Skeletal muscle satellite cell (primary cell): ENCODE measurements at regions not wholly inside any gene's neighbourhood (a gene's known extent, or its start where the extent isn't known, plus 50 kb on each side); places are given as distances from the start of the nearest gene placed in this dataset.

Source experiments
- H3K27me3 ChIP-seq: 2 replicates; pipeline ENCODE4 v1.7.0; 2013; ENCODE audit warnings: low read length; ENCODE audit not compliant: control insufficient read depth, insufficient read depth
- H3K36me3 ChIP-seq: 2 replicates; pipeline ENCODE4 v1.7.0; 2013; ENCODE audit warnings: mild to moderate bottlenecking, control low read depth, low read length; ENCODE audit not compliant: insufficient read depth
- H3K4me1 ChIP-seq: 2 replicates; pipeline ENCODE4 v1.7.0; 2013; ENCODE audit warnings: low read length; ENCODE audit not compliant: control insufficient read depth, insufficient read depth
- H3K4me2 ChIP-seq: 2 replicates; pipeline ENCODE4 v1.7.0; 2013; ENCODE audit warnings: mild to moderate bottlenecking, low read length
- H3K4me3 ChIP-seq: 2 replicates; pipeline ENCODE4 v1.7.0; 2013; ENCODE audit warnings: low read length
- H3K9ac ChIP-seq: 2 replicates; pipeline ENCODE4 v1.7.0; 2013; ENCODE audit warnings: mild to moderate bottlenecking, low read depth, low read length, moderate library complexity
- H3K9me3 ChIP-seq: replicated peaks from 2 replicates; pipeline ENCODE4 v1.7.0; 2013; ENCODE audit warnings: mild to moderate bottlenecking, control low read depth, low read length

- no peaks in the 10 kb centered on the region for H3K27me3 ChIP-seq
- H3K4me1 ChIP-seq: peaks cover 16% of the 10 kb centered on the region
- H3K4me2 ChIP-seq: no peak overlapping the region
- H3K9me3 ChIP-seq: no peaks in the 10 kb centered on the region
- H3K4me3 ChIP-seq: no peak overlapping the region
- no peaks in the 10 kb centered on the region for H3K36me3 ChIP-seq
- no peak overlapping the region for H3K9ac ChIP-seq
These were observed 1072.8 kb upstream of the TMEM132C start for GRCh38 chr12:127194176-127194575.

- no peak overlapping the region for H3K9ac ChIP-seq
- no peaks in the 10 kb centered on the region for H3K36me3 ChIP-seq
- H3K4me2 ChIP-seq: no peak overlapping the region
- H3K9me3 ChIP-seq: no peaks in the 10 kb centered on the region
- H3K4me3 ChIP-seq: no peak overlapping the region
- no peaks in the 10 kb centered on the region for H3K4me1 ChIP-seq
- H3K27me3 ChIP-seq: no peaks in the 10 kb centered on the region
These were observed 1061.0 kb upstream of the TMEM132C start for GRCh38 chr12:127205781-127206555.

DNA sequence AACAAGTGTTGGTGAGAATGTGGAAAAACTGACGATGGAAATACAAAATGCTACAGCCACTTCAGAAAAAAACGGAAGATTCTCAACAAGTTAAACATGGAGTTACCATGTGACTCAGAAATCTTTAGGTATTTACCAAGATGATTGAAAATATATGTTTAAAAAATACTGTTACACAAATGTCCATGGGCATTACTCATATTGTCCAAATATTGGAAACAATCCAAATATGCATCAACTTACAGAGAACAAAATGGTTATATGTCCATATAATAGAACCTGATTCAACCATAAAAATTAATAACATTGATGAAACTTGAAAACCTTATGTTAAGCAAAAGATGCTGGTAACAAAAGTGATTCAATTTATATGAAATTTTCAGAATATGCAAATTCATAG is 1057.7 kb upstream of the TMEM132C start:
- Histone ChIP-seq H3K4me3 (no peak overlapping the region), H3K4me1 (peaks cover 8% of the 10 kb centered on the region), H3K9me3 (no peaks in the 10 kb centered on the region), H3K9ac (no peak overlapping the region), H3K27me3 (no peaks in the 10 kb centered on the region), H3K4me2 (no peak overlapping the region), H3K36me3 (no peaks in the 10 kb centered on the region)

- Histone ChIP-seq H3K4me1 (peaks cover 11% of the 10 kb centered on the region), H3K27me3 (no peaks in the 10 kb centered on the region), H3K9me3 (no peaks in the 10 kb centered on the region), H3K36me3 (no peaks in the 10 kb centered on the region), H3K9ac (peak overlapping the region; percentile 16), H3K4me2 (no peak overlapping the region), H3K4me3 (no peak overlapping the region)
These were observed 1052.8 kb upstream of the TMEM132C start for GRCh38 chr12:127214186-127214585.

GRCh38 chr12:127223011-127223410 is 1044.0 kb upstream of the TMEM132C start:
- H3K4me1 ChIP-seq: peaks cover 3% of the 10 kb centered on the region
- no peaks in the 10 kb centered on the region for H3K36me3 ChIP-seq
- H3K4me2 ChIP-seq: no peak overlapping the region
- H3K9ac ChIP-seq: no peak overlapping the region
- H3K27me3 ChIP-seq: no peaks in the 10 kb centered on the region
- no peak overlapping the region for H3K4me3 ChIP-seq
- no peaks in the 10 kb centered on the region for H3K9me3 ChIP-seq

GRCh38 chr12:127223731-127224130 is 1043.2 kb upstream of the TMEM132C start:
- Histone ChIP-seq H3K4me3 (no peak overlapping the region), H3K9me3 (no peaks in the 10 kb centered on the region), H3K9ac (no peak overlapping the region), H3K4me1 (peaks cover 3% of the 10 kb centered on the region), H3K27me3 (no peaks in the 10 kb centered on the region), H3K4me2 (no peak overlapping the region), H3K36me3 (no peaks in the 10 kb centered on the region)

- Histone ChIP-seq H3K36me3 (no peaks in the 10 kb centered on the region), H3K9me3 (no peaks in the 10 kb centered on the region), H3K4me3 (peak overlapping the region; percentile 11), H3K27me3 (no peaks in the 10 kb centered on the region), H3K4me2 (peak overlapping the region; percentile 36), H3K9ac (peak overlapping the region; percentile 74), H3K4me1 (peaks cover 23% of the 10 kb centered on the region)
These were observed 1036.1 kb upstream of the TMEM132C start for GRCh38 chr12:127230843-127231260.

DNA sequence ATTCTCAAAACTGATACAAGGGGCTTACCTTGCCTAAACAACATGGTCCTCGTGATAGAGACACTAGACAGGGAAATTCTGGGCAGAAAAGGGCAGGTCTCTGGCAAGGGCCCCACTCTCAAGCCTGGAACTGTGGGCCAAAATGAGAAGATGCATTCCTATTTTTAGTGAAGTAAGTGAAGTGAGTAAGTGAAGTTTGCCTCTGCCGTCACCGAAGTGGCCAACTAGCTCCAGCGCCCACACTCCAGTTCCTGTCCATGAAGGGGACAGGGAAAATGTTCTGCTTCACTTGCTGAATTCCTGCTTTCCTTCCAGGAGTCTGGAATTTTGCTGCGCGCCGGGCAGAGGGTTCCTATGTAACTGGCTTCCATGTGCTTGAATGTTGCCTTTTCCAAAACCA is 1035.6 kb upstream of the TMEM132C start:
- Histone ChIP-seq H3K4me3 (peak overlapping the region; percentile 11), H3K4me2 (peak overlapping the region; percentile 27), H3K9ac (peak overlapping the region; percentile 69), H3K9me3 (no peaks in the 10 kb centered on the region), H3K36me3 (no peaks in the 10 kb centered on the region), H3K4me1 (peaks cover 23% of the 10 kb centered on the region), H3K27me3 (no peaks in the 10 kb centered on the region)

DNA sequence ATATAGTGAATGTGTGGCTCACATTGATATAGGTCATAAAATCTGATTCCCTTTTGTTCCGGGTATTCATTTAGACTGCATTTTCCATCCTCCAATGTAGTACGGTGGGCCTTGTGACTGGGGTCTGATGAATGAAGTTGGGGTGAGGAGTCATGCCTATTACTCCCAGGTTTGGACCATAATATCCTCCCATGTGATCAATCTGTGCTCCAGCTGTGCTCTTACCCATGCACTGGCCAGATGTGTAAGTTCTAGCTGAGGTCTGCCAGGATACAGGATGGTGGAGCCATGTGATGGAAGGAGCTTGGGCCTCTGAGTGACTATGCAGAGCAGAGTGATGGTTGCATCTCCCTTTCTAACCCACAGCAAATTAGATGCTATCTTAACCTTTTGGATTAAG is 1034.0 kb upstream of the TMEM132C start:
- no peaks in the 10 kb centered on the region for H3K36me3 ChIP-seq
- no peaks in the 10 kb centered on the region for H3K27me3 ChIP-seq
- no peak overlapping the region for H3K4me2 ChIP-seq
- no peak overlapping the region for H3K4me3 ChIP-seq
- H3K4me1 ChIP-seq: peaks cover 27% of the 10 kb centered on the region
- H3K9me3 ChIP-seq: no peaks in the 10 kb centered on the region
- no peak overlapping the region for H3K9ac ChIP-seq

DNA sequence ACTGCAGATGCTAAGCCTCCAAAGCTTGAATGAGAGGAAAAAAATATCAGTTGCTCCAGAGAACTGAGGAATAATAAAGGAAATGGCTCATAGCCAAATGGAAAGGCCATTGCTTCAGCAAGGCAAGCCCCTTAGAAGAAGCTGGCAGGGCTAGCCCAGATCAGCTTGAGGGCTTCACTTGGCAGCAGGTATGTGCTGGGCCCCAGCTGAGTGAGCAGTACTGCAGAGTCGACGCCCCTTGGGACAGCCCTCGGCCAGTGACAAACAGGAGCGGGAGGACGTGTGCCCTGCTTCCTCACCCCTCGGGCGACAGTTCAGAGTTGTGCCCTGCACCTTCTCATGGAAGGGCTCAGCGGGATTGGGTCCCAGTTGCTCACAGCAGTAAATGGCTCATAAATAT is 1031.2 kb upstream of the TMEM132C start:
- Histone ChIP-seq H3K36me3 (no peaks in the 10 kb centered on the region), H3K4me2 (no peak overlapping the region), H3K27me3 (no peaks in the 10 kb centered on the region), H3K9me3 (no peaks in the 10 kb centered on the region), H3K9ac (no peak overlapping the region), H3K4me3 (no peak overlapping the region), H3K4me1 (peaks cover 29% of the 10 kb centered on the region)

- no peaks in the 10 kb centered on the region for H3K9me3 ChIP-seq
- H3K4me2 ChIP-seq: no peak overlapping the region
- H3K27me3 ChIP-seq: no peaks in the 10 kb centered on the region
- H3K4me3 ChIP-seq: no peak overlapping the region
- peaks cover 27% of the 10 kb centered on the region for H3K4me1 ChIP-seq
- H3K36me3 ChIP-seq: no peaks in the 10 kb centered on the region
- no peak overlapping the region for H3K9ac ChIP-seq
These were observed 1030.5 kb upstream of the TMEM132C start for GRCh38 chr12:127236491-127236890.

DNA sequence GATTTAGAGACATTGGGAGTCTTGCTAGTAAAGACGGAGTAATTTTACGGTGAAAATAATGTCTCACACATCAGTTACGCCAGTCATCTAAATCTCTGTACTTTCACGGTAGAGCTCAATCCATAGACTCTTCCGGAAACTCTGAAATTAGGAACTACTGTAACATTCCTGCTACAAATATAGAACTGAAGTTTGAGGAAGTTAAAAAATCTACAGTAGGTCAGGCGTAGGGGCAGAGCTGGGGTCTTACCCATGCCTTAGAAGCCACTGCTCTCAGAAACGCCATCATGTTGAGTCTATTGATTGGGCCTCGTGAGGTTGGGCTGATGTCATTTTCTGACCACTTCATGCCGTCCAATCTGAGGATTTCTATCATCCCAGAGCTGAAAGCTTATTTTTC is 1029.8 kb upstream of the TMEM132C start:
- H3K36me3 ChIP-seq: no peaks in the 10 kb centered on the region
- H3K4me3 ChIP-seq: no peak overlapping the region
- no peaks in the 10 kb centered on the region for H3K27me3 ChIP-seq
- peak overlapping the region; percentile 17 for H3K9ac ChIP-seq
- peak overlapping the region; percentile 5 for H3K4me2 ChIP-seq
- peaks cover 22% of the 10 kb centered on the region for H3K4me1 ChIP-seq
- no peaks in the 10 kb centered on the region for H3K9me3 ChIP-seq
